Ishikawa (cell line): ENCODE measurements at regions not wholly inside any gene's neighbourhood (a gene's known extent, or its start where the extent isn't known, plus 50 kb on each side); places are given as distances from the start of the nearest gene placed in this dataset.

ENCODE experiments used
- CEBPB ChIP-seq: IDR thresholded peaks from 2 replicates; pipeline ENCODE4 v1.6.1; 2012
- CREB1 ChIP-seq: IDR thresholded peaks from 2 replicates; pipeline ENCODE4 v1.6.1; 2012; ENCODE audit warnings: low read depth
- EGR1 ChIP-seq: IDR thresholded peaks from 2 replicates; pipeline ENCODE4 v1.6.1; 2012
- EP300 ChIP-seq: IDR thresholded peaks from 2 replicates; pipeline ENCODE4 v1.6.1; 2012; ENCODE audit warnings: borderline replicate concordance
- FOXM1 ChIP-seq: IDR thresholded peaks from 2 replicates; pipeline ENCODE4 v1.6.1; 2012; ENCODE audit warnings: low read depth, borderline replicate concordance
- NFIC ChIP-seq: IDR thresholded peaks from 2 replicates; pipeline ENCODE4 v1.6.1; 2012
- RAD21 ChIP-seq: IDR thresholded peaks from 2 replicates; pipeline ENCODE4 v1.6.1; 2012; ENCODE audit warnings: low read depth
- TAF1 ChIP-seq: IDR thresholded peaks from 2 replicates; pipeline ENCODE4 v1.6.1; 2012; ENCODE audit warnings: low read depth, mild to moderate bottlenecking
- TCF12 ChIP-seq: IDR thresholded peaks from 2 replicates; pipeline ENCODE4 v1.6.1; 2012; ENCODE audit warnings: low read depth
- TEAD4 ChIP-seq: IDR thresholded peaks from 2 replicates; pipeline ENCODE4 v1.6.1; 2012
- YY1 ChIP-seq: IDR thresholded peaks from 2 replicates; pipeline ENCODE4 v1.6.1; 2012; ENCODE audit warnings: low read depth
- ZBTB7A ChIP-seq: IDR thresholded peaks from 2 replicates; pipeline ENCODE4 v1.6.1; 2012; ENCODE audit warnings: low read depth
- TF ChIP-seq, protein P1 (sequence below): IDR thresholded peaks from 2 replicates; pipeline ENCODE4 v1.6.1; 2012; ENCODE audit warnings: low read depth, mild to moderate bottlenecking
- TF ChIP-seq, protein P2 (sequence below): IDR thresholded peaks from 2 replicates; pipeline ENCODE4 v1.6.1; 2012
- TF ChIP-seq, protein P3 (sequence below): IDR thresholded peaks from 2 replicates; pipeline ENCODE4 v1.6.1; 2012

DNA sequence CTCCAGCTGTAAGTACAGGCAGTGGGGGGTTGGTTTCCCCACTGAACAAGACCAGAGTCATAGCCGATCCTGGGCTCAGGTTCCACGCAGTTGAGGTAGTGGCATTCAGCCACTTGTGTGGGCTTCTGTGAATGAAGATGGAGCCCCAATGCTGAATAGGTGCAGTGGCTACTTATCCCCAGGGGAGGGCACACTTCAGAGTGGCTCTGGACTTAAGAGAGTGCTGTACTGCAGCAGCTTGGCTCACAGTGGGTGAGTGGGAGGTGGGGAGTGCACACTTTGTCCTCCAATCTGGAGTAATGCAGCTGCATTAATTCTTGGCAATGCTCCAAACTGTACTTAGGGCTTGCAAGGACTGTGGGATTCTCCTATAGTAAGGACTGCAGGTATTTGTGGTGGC lies 81.9 kb downstream of the BUB3 start:
- TF ChIP-seq ZBTB7A (no peak), RAD21 (peak; percentile 26; the same call in 1 of the 2 replicates)

DNA sequence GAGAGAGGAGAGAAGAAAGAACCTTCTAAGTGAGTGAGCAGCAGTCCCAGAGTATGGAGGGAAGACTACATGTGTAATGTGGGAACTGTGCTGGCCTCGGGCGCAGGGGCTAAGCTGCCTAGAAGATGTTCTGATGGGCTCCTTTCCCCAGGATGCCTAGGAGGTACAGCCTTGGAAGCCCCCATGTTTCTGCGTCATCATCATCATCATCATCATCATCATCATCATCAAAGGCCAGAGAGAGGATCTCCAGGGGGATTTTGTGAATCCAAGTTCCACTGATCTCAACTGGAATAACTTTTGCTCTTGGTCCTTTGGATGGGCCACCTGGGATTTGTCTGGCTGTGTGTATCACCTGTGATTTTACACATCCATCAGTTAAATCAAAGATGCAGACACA lies 86.0 kb downstream of the BUB3 start:
- TF ChIP-seq TEAD4: no peak
- TF ChIP-seq, protein P1, sequence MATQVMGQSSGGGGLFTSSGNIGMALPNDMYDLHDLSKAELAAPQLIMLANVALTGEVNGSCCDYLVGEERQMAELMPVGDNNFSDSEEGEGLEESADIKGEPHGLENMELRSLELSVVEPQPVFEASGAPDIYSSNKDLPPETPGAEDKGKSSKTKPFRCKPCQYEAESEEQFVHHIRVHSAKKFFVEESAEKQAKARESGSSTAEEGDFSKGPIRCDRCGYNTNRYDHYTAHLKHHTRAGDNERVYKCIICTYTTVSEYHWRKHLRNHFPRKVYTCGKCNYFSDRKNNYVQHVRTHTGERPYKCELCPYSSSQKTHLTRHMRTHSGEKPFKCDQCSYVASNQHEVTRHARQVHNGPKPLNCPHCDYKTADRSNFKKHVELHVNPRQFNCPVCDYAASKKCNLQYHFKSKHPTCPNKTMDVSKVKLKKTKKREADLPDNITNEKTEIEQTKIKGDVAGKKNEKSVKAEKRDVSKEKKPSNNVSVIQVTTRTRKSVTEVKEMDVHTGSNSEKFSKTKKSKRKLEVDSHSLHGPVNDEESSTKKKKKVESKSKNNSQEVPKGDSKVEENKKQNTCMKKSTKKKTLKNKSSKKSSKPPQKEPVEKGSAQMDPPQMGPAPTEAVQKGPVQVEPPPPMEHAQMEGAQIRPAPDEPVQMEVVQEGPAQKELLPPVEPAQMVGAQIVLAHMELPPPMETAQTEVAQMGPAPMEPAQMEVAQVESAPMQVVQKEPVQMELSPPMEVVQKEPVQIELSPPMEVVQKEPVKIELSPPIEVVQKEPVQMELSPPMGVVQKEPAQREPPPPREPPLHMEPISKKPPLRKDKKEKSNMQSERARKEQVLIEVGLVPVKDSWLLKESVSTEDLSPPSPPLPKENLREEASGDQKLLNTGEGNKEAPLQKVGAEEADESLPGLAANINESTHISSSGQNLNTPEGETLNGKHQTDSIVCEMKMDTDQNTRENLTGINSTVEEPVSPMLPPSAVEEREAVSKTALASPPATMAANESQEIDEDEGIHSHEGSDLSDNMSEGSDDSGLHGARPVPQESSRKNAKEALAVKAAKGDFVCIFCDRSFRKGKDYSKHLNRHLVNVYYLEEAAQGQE: no peak
- TF ChIP-seq TAF1: no peak
- no peak for TF ChIP-seq EP300
- TF ChIP-seq ZBTB7A: no peak

DNA sequence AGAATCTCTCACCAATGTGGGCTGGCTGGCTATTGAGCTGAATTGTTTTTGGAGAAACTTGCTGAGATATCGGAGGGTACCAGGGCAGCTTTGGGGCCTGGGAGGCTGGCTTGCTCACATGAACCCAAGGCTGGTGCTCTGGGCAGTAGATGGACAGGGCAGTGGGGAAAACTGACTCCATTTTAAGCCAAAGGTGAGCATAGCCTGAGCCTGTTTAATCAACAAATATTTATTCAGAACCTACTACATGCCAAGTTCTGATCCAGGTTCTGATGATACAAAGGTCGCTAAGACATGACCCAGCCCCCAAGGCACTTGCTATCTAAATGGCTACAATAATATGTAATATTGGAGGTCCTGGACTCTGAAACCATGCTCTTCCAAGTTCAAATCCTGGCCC lies 86.6 kb downstream of the BUB3 start:
- TF ChIP-seq EP300: no peak
- TF ChIP-seq RAD21: no peak
- TF ChIP-seq TEAD4: no peak
- TF ChIP-seq, protein P2, sequence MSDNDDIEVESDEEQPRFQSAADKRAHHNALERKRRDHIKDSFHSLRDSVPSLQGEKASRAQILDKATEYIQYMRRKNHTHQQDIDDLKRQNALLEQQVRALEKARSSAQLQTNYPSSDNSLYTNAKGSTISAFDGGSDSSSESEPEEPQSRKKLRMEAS: no peak
- no peak for TF ChIP-seq ZBTB7A
- no peak for TF ChIP-seq FOXM1
- TF ChIP-seq NFIC: no peak
- TF ChIP-seq, protein P1: no peak
- no peak for TF ChIP-seq TCF12
- TF ChIP-seq, protein P3, sequence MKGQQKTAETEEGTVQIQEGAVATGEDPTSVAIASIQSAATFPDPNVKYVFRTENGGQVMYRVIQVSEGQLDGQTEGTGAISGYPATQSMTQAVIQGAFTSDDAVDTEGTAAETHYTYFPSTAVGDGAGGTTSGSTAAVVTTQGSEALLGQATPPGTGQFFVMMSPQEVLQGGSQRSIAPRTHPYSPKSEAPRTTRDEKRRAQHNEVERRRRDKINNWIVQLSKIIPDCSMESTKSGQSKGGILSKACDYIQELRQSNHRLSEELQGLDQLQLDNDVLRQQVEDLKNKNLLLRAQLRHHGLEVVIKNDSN: no peak
- TF ChIP-seq TAF1: no peak
- TF ChIP-seq EGR1: no peak
- no peak for TF ChIP-seq CEBPB
- no peak for TF ChIP-seq CREB1

DNA sequence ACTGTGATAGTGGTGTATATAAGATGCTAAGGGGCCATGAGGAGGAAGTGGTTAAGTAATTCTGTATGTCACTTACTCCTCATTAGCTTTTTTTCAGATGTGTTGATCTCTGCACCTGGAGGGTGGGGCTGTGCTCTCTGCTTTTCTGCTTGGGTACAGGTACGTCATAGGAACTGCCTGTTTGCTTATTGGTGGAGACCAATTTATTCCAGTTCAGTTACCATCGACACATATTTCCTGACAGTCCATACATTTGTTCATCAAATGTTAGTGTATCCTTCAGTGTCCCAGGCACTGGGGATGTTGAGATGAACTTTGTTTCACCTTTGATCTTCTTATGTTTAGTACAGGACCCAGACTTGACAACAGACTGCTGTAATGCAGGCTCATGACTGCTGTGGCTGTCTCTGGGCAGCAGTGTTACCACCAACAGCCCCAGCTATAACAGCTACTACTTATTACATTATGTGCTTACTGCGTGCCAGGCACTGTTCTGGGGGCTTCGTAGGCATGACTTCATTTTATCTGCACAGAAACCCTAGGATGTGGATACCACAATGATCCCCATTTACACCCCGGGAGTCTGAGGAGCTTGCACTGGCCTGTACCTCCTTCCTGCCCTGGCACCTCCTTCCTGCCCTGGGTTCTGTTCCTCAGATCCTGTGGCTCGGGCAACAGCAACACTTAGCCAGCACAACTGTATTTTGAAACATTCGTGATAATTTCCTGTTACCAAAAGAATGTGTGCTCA lies 87.4 kb downstream of the BUB3 start:
- TF ChIP-seq, protein P1: no peak
- TF ChIP-seq ZBTB7A (no peak), TAF1 (no peak)

DNA sequence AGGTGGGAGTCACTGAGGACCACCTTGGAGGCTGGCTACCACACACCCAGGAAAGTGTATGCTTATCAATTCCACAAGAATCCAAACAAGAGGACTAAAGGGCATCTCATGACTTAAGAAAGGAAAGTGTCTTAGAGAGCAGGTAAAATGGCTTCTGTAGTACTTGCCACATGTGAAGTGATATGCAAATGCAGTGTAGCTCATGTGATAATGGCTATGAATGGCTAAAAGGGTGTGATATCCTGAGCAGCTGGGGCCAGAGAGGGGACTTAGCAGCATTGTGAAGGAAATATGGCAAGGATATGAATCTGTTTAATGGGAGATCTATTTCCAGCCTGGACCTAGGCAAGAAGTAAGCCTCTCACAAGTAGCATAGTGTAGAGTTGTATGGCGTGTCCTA lies 90.5 kb downstream of the BUB3 start:
- TF ChIP-seq EP300 (no peak), YY1 (no peak), EGR1 (no peak), TEAD4 (no peak), CEBPB (no peak), FOXM1 (no peak)
- TF ChIP-seq, protein P1: no peak
- TF ChIP-seq, protein P3: no peak
- TF ChIP-seq, protein P2: no peak
